Keratinocyte (primary cell): ENCODE measurements at regions not wholly inside any gene's neighbourhood (a gene's known extent, or its start where the extent isn't known, plus 50 kb on each side); places are given as distances from the start of the nearest gene placed in this dataset.

Experiments
- DNase-seq: peaks from one replicate; pipeline ENCODE4 v3.0.0-alpha.2; 2011; ENCODE audit warnings: low read depth, missing footprints, low spot score
- FAIRE-seq: peaks from 2 replicates; lab custom pipeline; 2011; peaks lifted over from hg19 to GRCh38; lab: Jason Lieb, UNC
- H2AFZ ChIP-seq: 2 replicates; pipeline ENCODE4 v1.6.0; 2012; ENCODE audit warnings: low read length, control low read depth, inconsistent platforms; ENCODE audit not compliant: control insufficient read depth
- H3K27ac ChIP-seq: 2 replicates; pipeline ENCODE4 v1.5.1; 2011; ENCODE audit warnings: low read length; ENCODE audit not compliant: control insufficient read depth, insufficient read depth
- H3K27me3 ChIP-seq: 3 replicates; pipeline ENCODE4 v1.6.0; 2011; ENCODE audit warnings: low read length; ENCODE audit not compliant: control insufficient read depth, insufficient read depth; ENCODE audit errors: extremely low read depth
- H3K36me3 ChIP-seq, 2 experiments: 2 replicates in 1 of 2; 3 replicates in 1 of 2; pipeline ENCODE4 v1.5.1; 2011; ENCODE audit warnings: low read length in 2 of 2, mild to moderate bottlenecking in 1 of 2; ENCODE audit not compliant: control insufficient read depth in 2 of 2, insufficient read depth in 2 of 2; ENCODE audit errors: extremely low read depth in 1 of 2
- H3K4me1 ChIP-seq: 3 replicates; pipeline ENCODE4 v1.5.1; 2011; ENCODE audit warnings: low read length; ENCODE audit not compliant: control insufficient read depth, insufficient read depth; ENCODE audit errors: extremely low read depth
- H3K4me2 ChIP-seq: 3 replicates; pipeline ENCODE4 v1.6.0; 2011; ENCODE audit warnings: low read depth, low read length; ENCODE audit not compliant: control insufficient read depth, insufficient read depth; ENCODE audit errors: extremely low read depth
- H3K4me3 ChIP-seq, 3 experiments: fragments of 200-600 bp in 1 of 3; sonication (generic) in 1 of 3; 2 replicates in 2 of 3; 3 replicates in 1 of 3; pipeline ENCODE4 v1.5.1; 2011 to 2016; ENCODE audit warnings: low read length in 3 of 3, mild to moderate bottlenecking in 3 of 3, control low read depth in 2 of 3, inconsistent platforms in 1 of 3, low read depth in 1 of 3, mixed read lengths in 1 of 3, mixed run types in 1 of 3, moderate library complexity in 1 of 3; ENCODE audit not compliant: control insufficient read depth in 2 of 3, insufficient read depth in 2 of 3; ENCODE audit errors: extremely low read depth in 1 of 3
- H3K79me2 ChIP-seq: 2 replicates; pipeline ENCODE4 v1.6.0; 2012; ENCODE audit warnings: low read length; ENCODE audit not compliant: control insufficient read depth, insufficient read depth
- H3K9ac ChIP-seq: 3 replicates; pipeline ENCODE4 v1.6.0; 2011; ENCODE audit warnings: low read length; ENCODE audit not compliant: control insufficient read depth, insufficient read depth; ENCODE audit errors: extremely low read depth
- H3K9me1 ChIP-seq: 3 replicates; pipeline ENCODE4 v1.6.0; 2011; ENCODE audit warnings: low read length; ENCODE audit not compliant: control insufficient read depth, insufficient read depth; ENCODE audit errors: extremely low read depth
- H3K9me3 ChIP-seq: 2 replicates; pipeline ENCODE4 v1.5.1; 2012; ENCODE audit warnings: low read depth, low read length; ENCODE audit not compliant: control insufficient read depth
- H4K20me1 ChIP-seq: 3 replicates; pipeline ENCODE4 v1.6.0; 2011; ENCODE audit warnings: low read length; ENCODE audit not compliant: control insufficient read depth, insufficient read depth; ENCODE audit errors: extremely low read depth
- EZH2 ChIP-seq: IDR thresholded peaks from one replicate; pipeline ENCODE4 v1.6.1; 2012; ENCODE audit warnings: inconsistent platforms, mild to moderate bottlenecking, low read length, moderate library complexity
- dilution Hi-C: fragments of 300-500 bp; cut with MboI; formaldehyde crosslinking; loops from one replicate; pipeline ENCODE4 v1.7.0; 2020; ENCODE audit warnings: low sequenced_read_pairs; ENCODE audit not compliant: extremely low pct_ligation_motif_present
- TF ChIP-seq, protein P1 (sequence below), 3 experiments: IDR thresholded peaks in 1 of 3; conservative IDR thresholded peaks in 1 of 3; optimal IDR thresholded peaks in 1 of 3; 2 replicates in 2 of 3; 3 replicates in 1 of 3; pipeline versions ENCODE3 to v1.5.1; 2011; ENCODE audit warnings: low read length in 3 of 3, mild to moderate bottlenecking in 3 of 3, moderate library complexity in 2 of 3, control low read depth in 1 of 3, inconsistent platforms in 1 of 3; ENCODE audit not compliant: insufficient read depth in 2 of 3; ENCODE audit errors: extremely low read depth in 1 of 3

- peaks cover 6% of the 10 kb centered on the region for H3K9me3 ChIP-seq
- no peak for DNase-seq
- no peaks in the 10 kb centered on the region for H3K36me3 ChIP-seq
- H3K9me1 ChIP-seq: no peaks in the 10 kb centered on the region
- dilution Hi-C loops: no loop called here
- no peak overlapping the region for H3K4me3 ChIP-seq
- no peak overlapping the region for H3K4me2 ChIP-seq
- H2AFZ ChIP-seq: no peak overlapping the region
- no peaks in the 10 kb centered on the region for H3K79me2 ChIP-seq
- no peak overlapping the region for H3K9ac ChIP-seq
- FAIRE-seq: no peak
- no peak for TF ChIP-seq EZH2
- TF ChIP-seq, protein P1, sequence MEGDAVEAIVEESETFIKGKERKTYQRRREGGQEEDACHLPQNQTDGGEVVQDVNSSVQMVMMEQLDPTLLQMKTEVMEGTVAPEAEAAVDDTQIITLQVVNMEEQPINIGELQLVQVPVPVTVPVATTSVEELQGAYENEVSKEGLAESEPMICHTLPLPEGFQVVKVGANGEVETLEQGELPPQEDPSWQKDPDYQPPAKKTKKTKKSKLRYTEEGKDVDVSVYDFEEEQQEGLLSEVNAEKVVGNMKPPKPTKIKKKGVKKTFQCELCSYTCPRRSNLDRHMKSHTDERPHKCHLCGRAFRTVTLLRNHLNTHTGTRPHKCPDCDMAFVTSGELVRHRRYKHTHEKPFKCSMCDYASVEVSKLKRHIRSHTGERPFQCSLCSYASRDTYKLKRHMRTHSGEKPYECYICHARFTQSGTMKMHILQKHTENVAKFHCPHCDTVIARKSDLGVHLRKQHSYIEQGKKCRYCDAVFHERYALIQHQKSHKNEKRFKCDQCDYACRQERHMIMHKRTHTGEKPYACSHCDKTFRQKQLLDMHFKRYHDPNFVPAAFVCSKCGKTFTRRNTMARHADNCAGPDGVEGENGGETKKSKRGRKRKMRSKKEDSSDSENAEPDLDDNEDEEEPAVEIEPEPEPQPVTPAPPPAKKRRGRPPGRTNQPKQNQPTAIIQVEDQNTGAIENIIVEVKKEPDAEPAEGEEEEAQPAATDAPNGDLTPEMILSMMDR (optimal IDR thresholded peaks at IDR 0.05 in 1 of 3, IDR thresholded peaks at IDR 0.05 in 1 of 3, conservative IDR thresholded peaks at IDR 0.05 in 1 of 3; ENCODE audit: extremely low read depth in 1 of 3, insufficient read depth in 2 of 3, low read length in 3 of 3): no peak
- no peaks in the 10 kb centered on the region for H3K4me1 ChIP-seq
- no peaks in the 10 kb centered on the region for H3K27me3 ChIP-seq
- no peak overlapping the region for H3K27ac ChIP-seq
- H4K20me1 ChIP-seq: no peaks in the 10 kb centered on the region
These were observed 234.7 kb upstream of the PPP2R2D start for GRCh38 chr10:131666091-131666490.

DNA sequence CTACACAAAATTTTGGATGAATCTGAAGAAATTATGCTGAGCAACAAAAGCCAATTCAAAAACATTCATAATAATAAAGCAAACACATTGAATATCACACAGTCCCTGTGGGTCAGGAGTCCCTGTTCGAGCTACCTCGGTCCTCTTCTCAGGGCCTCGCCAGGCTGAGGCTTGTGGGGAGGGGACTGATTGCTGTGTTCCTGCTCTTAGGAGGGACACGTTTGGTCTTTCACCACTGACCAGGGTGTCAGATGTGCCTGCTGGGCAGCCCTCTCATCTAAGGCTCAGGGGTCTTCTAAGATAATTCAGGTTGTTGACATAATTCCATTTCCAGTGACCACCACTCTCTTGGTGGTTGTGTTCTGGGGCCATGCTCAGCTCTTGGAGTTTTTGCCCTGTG lies 233.8 kb upstream of the PPP2R2D start:
- Histone ChIP-seq H2AFZ (no peak overlapping the region), H3K27me3 (no peaks in the 10 kb centered on the region), H3K4me2 (no peak overlapping the region), H4K20me1 (no peaks in the 10 kb centered on the region), H3K4me1 (no peaks in the 10 kb centered on the region), H3K79me2 (no peaks in the 10 kb centered on the region), H3K36me3 (no peaks in the 10 kb centered on the region), H3K9me3 (peaks cover 7% of the 10 kb centered on the region), H3K27ac (no peak overlapping the region), H3K9ac (no peak overlapping the region), H3K9me1 (no peaks in the 10 kb centered on the region), H3K4me3 (no peak overlapping the region)
- FAIRE-seq (no peak), DNase-seq (no peak)
- TF ChIP-seq, protein P1 (optimal IDR thresholded peaks at IDR 0.05 in 1 of 3, IDR thresholded peaks at IDR 0.05 in 1 of 3, conservative IDR thresholded peaks at IDR 0.05 in 1 of 3; ENCODE audit: extremely low read depth in 1 of 3, insufficient read depth in 2 of 3, low read length in 3 of 3): no peak
- TF ChIP-seq EZH2: no peak
- dilution Hi-C loops: no loop called here
